ENCODE measurements at regions not wholly inside any gene's neighbourhood (a gene's known extent, or its start where the extent isn't known, plus 50 kb on each side); places are given as distances from the start of the nearest gene placed in this dataset.

GRCh38 chr10:123516291-123516690, 149.9 kb upstream of the GPR26 start:
- no peak overlapping the region for H3K27ac ChIP-seq
- H3K4me1 ChIP-seq = no peaks in the 10 kb centered on the region
- no peak overlapping the region for H3K4me3 ChIP-seq
- no peaks in the 10 kb centered on the region for H3K9me3 ChIP-seq
- TF ChIP-seq, protein P1, sequence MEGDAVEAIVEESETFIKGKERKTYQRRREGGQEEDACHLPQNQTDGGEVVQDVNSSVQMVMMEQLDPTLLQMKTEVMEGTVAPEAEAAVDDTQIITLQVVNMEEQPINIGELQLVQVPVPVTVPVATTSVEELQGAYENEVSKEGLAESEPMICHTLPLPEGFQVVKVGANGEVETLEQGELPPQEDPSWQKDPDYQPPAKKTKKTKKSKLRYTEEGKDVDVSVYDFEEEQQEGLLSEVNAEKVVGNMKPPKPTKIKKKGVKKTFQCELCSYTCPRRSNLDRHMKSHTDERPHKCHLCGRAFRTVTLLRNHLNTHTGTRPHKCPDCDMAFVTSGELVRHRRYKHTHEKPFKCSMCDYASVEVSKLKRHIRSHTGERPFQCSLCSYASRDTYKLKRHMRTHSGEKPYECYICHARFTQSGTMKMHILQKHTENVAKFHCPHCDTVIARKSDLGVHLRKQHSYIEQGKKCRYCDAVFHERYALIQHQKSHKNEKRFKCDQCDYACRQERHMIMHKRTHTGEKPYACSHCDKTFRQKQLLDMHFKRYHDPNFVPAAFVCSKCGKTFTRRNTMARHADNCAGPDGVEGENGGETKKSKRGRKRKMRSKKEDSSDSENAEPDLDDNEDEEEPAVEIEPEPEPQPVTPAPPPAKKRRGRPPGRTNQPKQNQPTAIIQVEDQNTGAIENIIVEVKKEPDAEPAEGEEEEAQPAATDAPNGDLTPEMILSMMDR (IDR thresholded peaks at IDR 0.05) = no peak
- H3K27me3 ChIP-seq = no peaks in the 10 kb centered on the region
- DNase-seq (ENCODE audit: low spot score) = no peak
- no peaks in the 10 kb centered on the region for H3K36me3 ChIP-seq

GRCh38 chr10:123517426-123517825, 148.7 kb upstream of the GPR26 start:
- no peak overlapping the region for H3K27ac ChIP-seq
- H3K27me3 ChIP-seq = no peaks in the 10 kb centered on the region
- TF ChIP-seq, protein P1 (IDR thresholded peaks at IDR 0.05) = no peak
- H3K36me3 ChIP-seq = no peaks in the 10 kb centered on the region
- H3K4me3 ChIP-seq = no peak overlapping the region
- H3K9me3 ChIP-seq = no peaks in the 10 kb centered on the region
- H3K4me1 ChIP-seq = no peaks in the 10 kb centered on the region
- no peak for DNase-seq (ENCODE audit: low spot score)

- TF ChIP-seq, protein P1 (IDR thresholded peaks at IDR 0.05) = no peak
- no peak overlapping the region for H3K27ac ChIP-seq
- H3K36me3 ChIP-seq = no peaks in the 10 kb centered on the region
- no peaks in the 10 kb centered on the region for H3K9me3 ChIP-seq
- no peaks in the 10 kb centered on the region for H3K27me3 ChIP-seq
- no peak for DNase-seq (ENCODE audit: low spot score)
- no peaks in the 10 kb centered on the region for H3K4me1 ChIP-seq
- H3K4me3 ChIP-seq = no peak overlapping the region
These were observed 148.3 kb upstream of the GPR26 start for GRCh38 chr10:123517901-123518300.

DNA sequence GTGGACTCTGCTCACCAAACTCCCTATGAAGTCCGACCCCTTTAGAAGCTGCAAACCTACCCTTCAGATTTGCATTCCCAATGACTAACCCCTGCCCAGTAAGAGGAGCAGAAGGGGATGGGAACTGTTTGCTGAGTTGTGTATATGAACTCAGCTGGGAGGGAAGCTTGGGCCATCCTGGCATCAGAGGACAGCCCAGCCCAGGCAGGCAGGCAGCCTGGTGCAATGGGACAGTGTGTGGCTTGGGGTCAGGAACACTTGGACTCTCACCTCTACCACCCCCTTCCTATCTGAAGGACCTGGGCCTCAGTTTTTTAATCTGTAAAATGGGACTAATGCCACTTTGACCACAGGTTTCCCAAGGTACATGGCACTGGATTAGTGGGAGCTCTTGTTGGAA, 147.4 kb upstream of the GPR26 start:
- no peaks in the 10 kb centered on the region for H3K36me3 ChIP-seq
- no peaks in the 10 kb centered on the region for H3K4me1 ChIP-seq
- DNase-seq (ENCODE audit: low spot score) = peak; percentile 26
- no peaks in the 10 kb centered on the region for H3K27me3 ChIP-seq
- TF ChIP-seq, protein P1 (IDR thresholded peaks at IDR 0.05) = no peak
- no peak overlapping the region for H3K27ac ChIP-seq
- no peaks in the 10 kb centered on the region for H3K9me3 ChIP-seq
- no peak overlapping the region for H3K4me3 ChIP-seq

- TF ChIP-seq, protein P1 (IDR thresholded peaks at IDR 0.05) = no peak
- Histone ChIP-seq H3K4me1 (no peaks in the 10 kb centered on the region), H3K4me3 (no peak overlapping the region), H3K27ac (no peak overlapping the region), H3K27me3 (no peaks in the 10 kb centered on the region), H3K9me3 (no peaks in the 10 kb centered on the region), H3K36me3 (no peaks in the 10 kb centered on the region)
- DNase-seq (ENCODE audit: low spot score) = peak; percentile 44
These were observed 146.3 kb upstream of the GPR26 start for GRCh38 chr10:123519861-123520260.

DNA sequence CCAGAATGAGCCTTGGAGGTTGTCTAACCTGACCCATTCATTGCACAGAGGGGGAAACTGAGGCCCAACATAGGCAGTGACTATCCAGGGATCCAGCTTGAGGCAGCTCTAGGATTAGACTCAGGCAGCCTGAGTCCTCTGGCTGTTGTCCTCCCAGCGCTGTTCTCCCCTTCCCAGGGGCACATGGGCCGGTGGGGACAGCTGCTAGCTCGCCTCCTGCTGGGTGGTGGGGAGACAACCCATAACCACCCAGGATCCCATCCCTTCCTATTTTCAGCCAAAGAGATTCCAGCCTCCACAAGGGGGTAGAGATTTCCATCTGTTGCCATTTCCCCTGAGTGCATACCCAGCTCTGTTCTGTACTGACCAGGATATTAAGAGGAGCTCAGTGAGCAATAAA, 145.1 kb upstream of the GPR26 start:
- H3K36me3 ChIP-seq = no peaks in the 10 kb centered on the region
- H3K4me3 ChIP-seq = no peak overlapping the region
- TF ChIP-seq, protein P1 (IDR thresholded peaks at IDR 0.05) = no peak
- H3K27ac ChIP-seq = no peak overlapping the region
- no peaks in the 10 kb centered on the region for H3K9me3 ChIP-seq
- H3K27me3 ChIP-seq = no peaks in the 10 kb centered on the region
- no peak for DNase-seq (ENCODE audit: low spot score)
- no peaks in the 10 kb centered on the region for H3K4me1 ChIP-seq

All from right atrium auricular region (tissue), 2 donors.